Epithelial cell of esophagus (primary cell): ENCODE measurements at regions not wholly inside any gene's neighbourhood (a gene's known extent, or its start where the extent isn't known, plus 50 kb on each side); places are given as distances from the start of the nearest gene placed in this dataset.

Experiments
- DNase-seq: peaks from one replicate; pipeline ENCODE4 v3.0.0; 2010; ENCODE audit warnings: low read depth
- H3K4me3 ChIP-seq: 2 replicates; pipeline ENCODE4 v1.5.1; 2011; ENCODE audit warnings: mild to moderate bottlenecking, low read length, control low read depth
- TF ChIP-seq, protein P1 (sequence below): IDR thresholded peaks from 2 replicates; pipeline ENCODE4 v1.5.1; 2011; ENCODE audit warnings: low read depth, mild to moderate bottlenecking, low read length, control low read depth, inconsistent platforms; ENCODE audit not compliant: insufficient read depth; ENCODE audit errors: missing control alignments

DNA sequence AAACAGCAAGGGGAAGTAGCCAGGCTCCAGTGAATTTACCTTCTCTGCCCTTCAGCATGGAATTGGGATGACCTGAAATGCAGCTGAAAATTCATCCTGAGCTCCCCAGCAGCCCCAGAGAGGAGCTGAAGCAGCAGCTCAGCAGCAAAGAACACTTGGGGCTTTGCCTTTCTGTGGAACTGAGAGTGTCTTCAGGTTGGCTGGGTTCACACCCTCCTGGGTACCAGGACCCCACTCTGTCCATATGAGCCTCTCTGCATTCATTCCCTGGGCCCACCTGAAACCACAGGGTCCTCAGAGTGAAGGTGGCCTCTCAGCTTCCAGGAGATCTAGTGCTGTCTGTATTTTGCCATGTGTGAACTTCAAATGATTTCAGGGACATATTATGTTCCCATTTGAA is 429.2 kb downstream of the MN1 start:
- DNase-seq: no peak
- TF ChIP-seq, protein P1, sequence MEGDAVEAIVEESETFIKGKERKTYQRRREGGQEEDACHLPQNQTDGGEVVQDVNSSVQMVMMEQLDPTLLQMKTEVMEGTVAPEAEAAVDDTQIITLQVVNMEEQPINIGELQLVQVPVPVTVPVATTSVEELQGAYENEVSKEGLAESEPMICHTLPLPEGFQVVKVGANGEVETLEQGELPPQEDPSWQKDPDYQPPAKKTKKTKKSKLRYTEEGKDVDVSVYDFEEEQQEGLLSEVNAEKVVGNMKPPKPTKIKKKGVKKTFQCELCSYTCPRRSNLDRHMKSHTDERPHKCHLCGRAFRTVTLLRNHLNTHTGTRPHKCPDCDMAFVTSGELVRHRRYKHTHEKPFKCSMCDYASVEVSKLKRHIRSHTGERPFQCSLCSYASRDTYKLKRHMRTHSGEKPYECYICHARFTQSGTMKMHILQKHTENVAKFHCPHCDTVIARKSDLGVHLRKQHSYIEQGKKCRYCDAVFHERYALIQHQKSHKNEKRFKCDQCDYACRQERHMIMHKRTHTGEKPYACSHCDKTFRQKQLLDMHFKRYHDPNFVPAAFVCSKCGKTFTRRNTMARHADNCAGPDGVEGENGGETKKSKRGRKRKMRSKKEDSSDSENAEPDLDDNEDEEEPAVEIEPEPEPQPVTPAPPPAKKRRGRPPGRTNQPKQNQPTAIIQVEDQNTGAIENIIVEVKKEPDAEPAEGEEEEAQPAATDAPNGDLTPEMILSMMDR: no peak

DNA sequence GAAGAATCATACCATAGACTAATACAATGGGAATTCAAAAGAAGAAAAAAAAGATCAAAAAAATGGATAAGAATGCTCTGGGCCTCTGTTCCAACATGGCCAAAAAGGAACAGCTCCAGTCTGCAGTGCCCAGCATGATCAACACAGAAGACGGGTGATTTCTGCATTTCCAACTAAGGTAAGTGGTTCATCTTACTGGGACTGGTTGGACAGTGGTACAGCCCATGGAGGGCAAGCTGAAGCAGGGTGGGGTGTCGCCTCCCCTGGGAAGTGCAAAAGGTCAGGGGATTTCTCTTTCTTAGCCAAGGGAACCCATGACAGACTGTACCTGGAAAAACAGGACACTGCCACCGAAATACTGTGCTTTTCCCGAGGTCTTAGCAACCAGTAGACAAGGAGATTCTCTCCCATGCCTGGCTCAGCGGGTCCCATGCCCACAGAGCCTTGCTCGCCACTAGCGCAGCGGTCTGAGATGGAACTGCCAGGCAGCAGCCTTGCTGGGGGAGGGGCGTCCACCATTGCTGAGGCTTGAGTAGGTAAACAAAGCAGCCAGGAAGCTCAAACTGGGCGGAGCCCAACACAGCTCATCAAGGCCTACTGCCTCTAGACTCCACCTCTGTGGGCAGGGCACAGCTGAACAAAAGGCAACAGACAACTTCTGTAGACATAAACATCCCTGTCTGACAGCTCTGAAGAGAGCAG is 428.4 kb downstream of the MN1 start:
- H3K4me3 ChIP-seq: no peak overlapping the region
- peak; percentile 78 for DNase-seq
- TF ChIP-seq, protein P1: peak; percentile 31

More for the DNA sequence above, 429.2 kb downstream of the MN1 start:
- H3K4me3 ChIP-seq: no peak overlapping the region

DNA sequence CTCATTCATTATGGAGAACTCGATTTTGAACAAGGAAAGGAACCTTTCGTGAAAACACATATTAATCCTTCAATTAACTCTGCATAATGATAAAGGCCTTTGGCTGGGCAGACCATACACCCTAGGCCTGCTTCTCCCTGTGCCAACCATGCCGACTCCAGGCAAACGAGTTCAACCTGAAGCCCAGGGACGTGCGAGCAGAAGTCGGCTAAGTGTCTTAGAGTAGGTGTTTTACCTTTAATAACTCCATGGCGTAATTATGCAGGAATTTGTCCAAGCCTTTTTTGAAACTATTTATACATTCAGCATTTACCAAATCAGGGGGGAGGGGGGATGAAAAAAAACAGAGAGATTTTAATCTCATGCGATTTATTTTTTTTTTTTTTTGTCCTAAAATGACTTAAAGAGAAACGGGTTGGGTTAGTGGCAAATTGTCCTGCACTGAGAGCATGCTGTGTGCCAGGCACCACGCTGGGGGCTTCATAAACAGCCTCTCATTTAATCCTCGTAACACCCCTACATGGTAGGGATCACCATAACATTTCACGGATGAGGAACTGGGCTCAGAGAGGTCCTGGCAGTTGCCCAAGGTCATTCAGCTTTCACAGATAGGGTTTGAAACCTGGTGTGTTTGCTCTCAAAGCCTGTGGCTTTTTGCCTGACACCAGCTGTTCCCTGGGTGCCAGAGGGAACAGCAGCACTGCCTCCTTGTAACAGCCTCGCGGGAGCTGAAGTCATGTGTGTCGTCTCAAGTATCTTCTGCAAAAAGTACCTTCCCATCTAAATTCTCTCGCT is 423.9 kb downstream of the MN1 start:
- TF ChIP-seq, protein P1: no peak
- no peak overlapping the region for H3K4me3 ChIP-seq
- peak; percentile 57 for DNase-seq

DNA sequence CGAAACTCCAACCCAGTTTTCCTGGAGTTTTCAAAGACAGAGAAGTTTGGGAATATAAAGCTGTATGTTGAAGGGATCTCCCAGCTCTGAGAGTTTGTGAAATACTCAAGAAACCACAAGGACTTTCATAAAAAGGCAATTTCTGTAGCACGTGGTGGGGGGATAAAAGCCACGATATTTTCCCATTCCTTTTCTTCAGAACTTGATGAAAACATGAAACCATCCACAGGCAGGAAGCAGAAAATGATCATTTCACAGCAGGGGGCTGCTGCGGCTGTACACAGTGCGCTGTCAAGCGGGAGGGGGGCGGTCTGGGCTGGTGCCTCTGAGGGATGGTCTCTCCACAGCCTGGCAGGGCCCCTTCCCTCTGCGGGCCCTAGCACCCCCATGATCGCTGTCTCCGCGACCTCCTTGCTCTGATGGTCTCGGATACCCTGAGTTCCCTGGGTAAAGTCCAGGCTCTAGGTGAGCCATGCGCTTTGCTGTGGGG is 423.2 kb downstream of the MN1 start:
- TF ChIP-seq, protein P1: no peak
- no peak for DNase-seq
- H3K4me3 ChIP-seq: no peak overlapping the region

DNA sequence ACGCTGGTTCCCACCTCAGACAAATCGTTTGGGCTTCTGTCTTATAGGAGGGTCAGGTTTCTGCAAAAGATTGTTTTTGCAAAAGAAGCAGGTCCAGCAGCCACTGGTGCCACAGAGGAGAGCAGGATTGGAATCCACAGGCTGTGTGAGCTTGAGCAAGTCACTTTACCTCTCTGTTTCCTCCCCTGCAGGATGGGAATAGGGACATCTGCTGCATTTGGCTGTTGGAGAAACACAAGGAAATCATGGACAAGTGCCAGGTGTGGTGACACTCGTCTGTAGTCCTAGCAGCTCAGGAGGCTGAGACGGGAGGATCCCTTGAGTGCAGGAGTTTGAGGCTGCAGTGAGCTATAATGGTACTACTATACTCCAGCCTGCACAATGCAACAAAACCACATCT is 422.6 kb downstream of the MN1 start:
- H3K4me3 ChIP-seq: no peak overlapping the region
- no peak for DNase-seq
- TF ChIP-seq, protein P1: no peak

DNA sequence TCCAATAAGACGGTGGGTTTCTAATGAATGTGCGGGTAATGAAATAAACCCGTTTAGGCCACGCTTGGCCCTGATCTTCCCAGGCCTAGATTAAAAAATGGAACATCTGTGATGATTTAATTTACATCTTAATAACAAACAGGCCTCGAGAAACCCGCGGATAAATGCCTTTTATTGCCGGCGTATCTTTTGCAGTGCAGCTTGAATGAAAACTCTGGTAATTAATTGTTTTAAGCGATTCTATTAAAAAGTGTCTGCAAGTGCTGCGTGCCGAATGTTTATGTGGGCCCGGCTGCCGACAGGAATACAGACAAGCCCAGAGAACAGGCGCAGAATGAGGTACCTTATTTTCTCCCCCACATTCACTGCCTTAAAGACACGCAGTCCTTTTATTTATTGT is 420.7 kb downstream of the MN1 start:
- DNase-seq: no peak
- TF ChIP-seq, protein P1: no peak
- H3K4me3 ChIP-seq: no peak overlapping the region

DNA sequence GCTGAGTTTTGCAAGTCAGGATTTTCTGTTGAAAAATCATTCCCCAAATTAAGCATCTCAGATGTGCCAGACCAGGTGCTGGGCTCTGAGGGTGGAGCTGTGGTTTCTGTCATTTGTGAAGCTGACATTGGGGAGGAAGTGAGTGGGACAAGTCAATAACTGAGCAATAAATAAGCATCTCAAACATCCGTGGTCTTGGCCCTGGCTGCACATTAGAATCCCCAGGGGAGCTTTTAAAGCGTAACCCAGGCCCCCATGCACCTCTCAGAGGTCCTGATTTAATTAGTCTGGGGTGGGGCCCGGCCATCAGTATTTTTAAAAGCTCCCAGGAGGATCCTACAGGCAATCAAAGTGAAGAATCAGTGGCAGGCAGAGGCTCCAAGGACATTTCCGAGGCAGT is 420.0 kb downstream of the MN1 start:
- no peak overlapping the region for H3K4me3 ChIP-seq
- DNase-seq: no peak
- TF ChIP-seq, protein P1: no peak
